PC-9 (cell line): ENCODE measurements at regions not wholly inside any gene's neighbourhood (a gene's known extent, or its start where the extent isn't known, plus 50 kb on each side); places are given as distances from the start of the nearest gene placed in this dataset.

Experiments used
- EZH2 ChIP-seq: fragments of 200-600 bp; sonication (generic); IDR thresholded peaks from 2 replicates; pipeline ENCODE4 v1.8.0; 2017; ENCODE audit warnings: antibody characterized with exemption, low read depth
- TF ChIP-seq, protein P1 (sequence below): fragments of 200-600 bp; sonication (generic); conservative IDR thresholded peaks from 2 replicates; pipeline ENCODE4 v1.6.1; 2017; ENCODE audit warnings: mixed run types, antibody characterized with exemption, mild to moderate bottlenecking, moderate library complexity

GRCh38 chr12:44947163-44947562 is 71.0 kb upstream of the NELL2 start:
- TF ChIP-seq, protein P1, sequence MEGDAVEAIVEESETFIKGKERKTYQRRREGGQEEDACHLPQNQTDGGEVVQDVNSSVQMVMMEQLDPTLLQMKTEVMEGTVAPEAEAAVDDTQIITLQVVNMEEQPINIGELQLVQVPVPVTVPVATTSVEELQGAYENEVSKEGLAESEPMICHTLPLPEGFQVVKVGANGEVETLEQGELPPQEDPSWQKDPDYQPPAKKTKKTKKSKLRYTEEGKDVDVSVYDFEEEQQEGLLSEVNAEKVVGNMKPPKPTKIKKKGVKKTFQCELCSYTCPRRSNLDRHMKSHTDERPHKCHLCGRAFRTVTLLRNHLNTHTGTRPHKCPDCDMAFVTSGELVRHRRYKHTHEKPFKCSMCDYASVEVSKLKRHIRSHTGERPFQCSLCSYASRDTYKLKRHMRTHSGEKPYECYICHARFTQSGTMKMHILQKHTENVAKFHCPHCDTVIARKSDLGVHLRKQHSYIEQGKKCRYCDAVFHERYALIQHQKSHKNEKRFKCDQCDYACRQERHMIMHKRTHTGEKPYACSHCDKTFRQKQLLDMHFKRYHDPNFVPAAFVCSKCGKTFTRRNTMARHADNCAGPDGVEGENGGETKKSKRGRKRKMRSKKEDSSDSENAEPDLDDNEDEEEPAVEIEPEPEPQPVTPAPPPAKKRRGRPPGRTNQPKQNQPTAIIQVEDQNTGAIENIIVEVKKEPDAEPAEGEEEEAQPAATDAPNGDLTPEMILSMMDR = no peak
- TF ChIP-seq EZH2 = no peak
